GM12891 (cell line): ENCODE measurements at regions not wholly inside any gene's neighbourhood (a gene's known extent, or its start where the extent isn't known, plus 50 kb on each side); places are given as distances from the start of the nearest gene placed in this dataset.

ENCODE experiments used
- POLR2A ChIP-seq: IDR thresholded peaks from 2 replicates; pipeline ENCODE4 v1.6.1; 2011; ENCODE audit warnings: low read depth, low read length, control low read depth
- POLR2AphosphoS5 ChIP-seq: IDR thresholded peaks from 2 replicates; pipeline ENCODE4 v1.6.1; 2011; ENCODE audit warnings: low read depth, low read length, control low read depth
- POU2F2 ChIP-seq: IDR thresholded peaks from 2 replicates; pipeline ENCODE4 v1.6.1; 2011; ENCODE audit warnings: low read depth, mild to moderate bottlenecking, control low read depth, low read length, moderate library complexity
- SPI1 ChIP-seq: IDR thresholded peaks from 2 replicates; pipeline ENCODE4 v1.6.1; 2011; ENCODE audit warnings: low read depth, low read length, control low read depth
- TAF1 ChIP-seq: IDR thresholded peaks from 2 replicates; pipeline ENCODE4 v1.6.1; 2011; ENCODE audit warnings: low read depth, low read length, control low read depth

DNA sequence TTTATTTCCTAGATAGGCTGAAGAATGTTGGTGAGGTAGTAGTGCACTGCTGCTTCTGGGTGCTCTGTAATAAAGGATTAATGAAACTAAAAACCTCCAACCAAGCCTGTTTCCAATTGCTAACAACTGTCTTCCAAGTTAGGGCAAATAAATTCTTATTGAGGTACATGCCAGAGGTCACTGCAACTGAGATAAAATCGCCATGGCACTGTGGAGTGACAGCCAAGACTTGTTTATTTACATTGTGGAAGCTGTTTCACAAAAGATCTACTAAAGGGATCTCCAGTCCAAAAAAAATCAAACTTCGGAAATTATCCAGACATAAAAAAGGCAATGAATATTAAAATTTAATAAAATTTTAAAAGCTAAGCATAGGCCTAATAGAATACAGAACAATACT is 65.2 kb downstream of the HYCC1 start:
- TF ChIP-seq POLR2A (no peak), POLR2AphosphoS5 (no peak), TAF1 (no peak), SPI1 (no peak), POU2F2 (no peak)
